ENCODE measurements at regions not wholly inside any gene's neighbourhood (a gene's known extent, or its start where the extent isn't known, plus 50 kb on each side); places are given as distances from the start of the nearest gene placed in this dataset.

DNA sequence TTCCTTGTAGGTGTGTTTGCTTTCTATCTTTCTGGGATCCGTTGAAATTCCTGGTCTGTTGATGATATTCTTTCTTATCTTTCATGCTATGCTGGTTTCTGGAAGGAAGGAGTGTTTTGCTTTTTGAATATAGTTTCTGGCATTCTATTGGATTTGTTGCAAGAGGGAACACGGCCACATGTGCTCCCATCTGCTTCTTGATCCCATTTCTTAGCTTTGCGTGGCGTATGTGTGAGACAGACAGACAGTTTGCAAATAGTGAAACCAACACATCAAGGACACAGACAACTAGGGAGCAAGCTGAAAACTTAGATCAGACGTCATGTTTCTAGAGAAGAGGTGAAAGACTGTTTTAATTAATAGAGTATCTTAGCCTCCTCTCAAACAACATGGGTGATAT, 261.9 kb upstream of the PUDP start:
- TF ChIP-seq SPI1 (IDR thresholded peaks at IDR 0.05; ENCODE audit: borderline replicate concordance, low read depth) (no peak), POLR2AphosphoS5 (IDR thresholded peaks at IDR 0.05; ENCODE audit: low read depth) (no peak), REST (IDR thresholded peaks at IDR 0.05; ENCODE audit: insufficient replicate concordance, low read depth) (no peak)
- Histone ChIP-seq H3K27me3 (ENCODE audit: insufficient read depth, poor library complexity, severe bottlenecking) (no peaks in the 10 kb centered on the region), H3K4me3 (replicated peaks; ENCODE audit: insufficient read depth, low read length) (no peak overlapping the region), H3K27ac (replicated peaks) (no peak overlapping the region)
- DNase-seq (ENCODE audit: low read depth in 1 of 2, low spot score in 1 of 2) = no peak

DNA sequence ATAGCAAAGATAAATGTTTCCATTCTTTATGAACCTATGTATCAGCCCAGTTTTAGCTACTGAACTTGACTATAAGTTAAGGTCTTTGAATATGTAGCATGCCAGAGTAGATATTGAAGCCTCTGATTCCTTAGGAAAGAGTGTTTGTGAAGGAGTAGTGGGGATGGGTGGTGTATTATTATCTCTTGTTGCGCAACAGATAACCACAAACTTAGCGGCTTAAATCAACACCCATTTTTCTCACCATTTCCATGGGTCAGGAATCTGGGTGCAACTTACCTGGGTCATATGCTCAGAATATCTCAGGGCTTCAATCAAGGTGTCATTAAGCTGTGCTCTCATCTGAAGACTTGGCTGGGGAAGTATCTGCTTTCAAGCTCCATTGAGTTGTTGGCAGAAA, 251.4 kb upstream of the PUDP start:
- TF ChIP-seq POLR2AphosphoS5 (IDR thresholded peaks at IDR 0.05; ENCODE audit: low read depth) (no peak), SPI1 (IDR thresholded peaks at IDR 0.05; ENCODE audit: borderline replicate concordance, low read depth) (no peak), GABPA (IDR thresholded peaks at IDR 0.05; ENCODE audit: low read depth) (no peak), REST (IDR thresholded peaks at IDR 0.05; ENCODE audit: insufficient replicate concordance, low read depth) (no peak), CTCF (IDR thresholded peaks at IDR 0.05; ENCODE audit: insufficient read depth, low read length) (no peak)
- H3K4me3 ChIP-seq (replicated peaks; ENCODE audit: insufficient read depth, low read length) = no peak overlapping the region
- H3K27me3 ChIP-seq (ENCODE audit: insufficient read depth, poor library complexity, severe bottlenecking) = no peaks in the 10 kb centered on the region
- no peak for DNase-seq (ENCODE audit: low read depth in 1 of 2, low spot score in 1 of 2)
- no peak overlapping the region for H3K27ac ChIP-seq (replicated peaks)

DNA sequence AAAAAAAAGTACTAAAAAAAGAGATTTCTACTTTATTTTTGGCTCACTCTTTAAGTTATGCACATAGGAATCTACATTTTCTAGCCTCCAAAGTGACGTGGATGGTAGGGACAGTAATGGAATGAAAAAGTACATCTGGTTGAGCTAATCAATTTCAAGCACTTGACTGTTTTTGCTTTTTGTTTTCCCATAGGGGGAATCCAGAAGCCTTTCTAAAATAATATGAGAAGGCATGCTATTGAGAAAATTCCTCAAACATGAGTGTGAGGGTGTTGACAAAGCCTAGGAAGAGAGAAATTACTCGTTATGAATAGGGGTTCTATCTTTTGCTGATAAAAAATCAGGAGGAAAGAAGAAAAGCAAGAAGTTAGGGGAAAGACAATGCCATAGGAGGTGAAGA, 242.5 kb upstream of the PUDP start:
- no peak for TF ChIP-seq CTCF (IDR thresholded peaks at IDR 0.05; ENCODE audit: insufficient read depth, low read length)
- no peak for TF ChIP-seq GABPA (IDR thresholded peaks at IDR 0.05; ENCODE audit: low read depth)
- TF ChIP-seq REST (IDR thresholded peaks at IDR 0.05; ENCODE audit: insufficient replicate concordance, low read depth) = no peak
- no peak for TF ChIP-seq POLR2AphosphoS5 (IDR thresholded peaks at IDR 0.05; ENCODE audit: low read depth)
- no peak for TF ChIP-seq SPI1 (IDR thresholded peaks at IDR 0.05; ENCODE audit: borderline replicate concordance, low read depth)
- no peak for DNase-seq (ENCODE audit: low read depth in 1 of 2, low spot score in 1 of 2)
- Histone ChIP-seq H3K4me3 (replicated peaks; ENCODE audit: insufficient read depth, low read length) (no peak overlapping the region), H3K27me3 (ENCODE audit: insufficient read depth, poor library complexity, severe bottlenecking) (no peaks in the 10 kb centered on the region), H3K27ac (replicated peaks) (no peak overlapping the region)

- DNase-seq (ENCODE audit: low read depth in 1 of 2, low spot score in 1 of 2) = no peak
- H3K4me3 ChIP-seq (replicated peaks; ENCODE audit: insufficient read depth, low read length) = no peak overlapping the region
- TF ChIP-seq CTCF (IDR thresholded peaks at IDR 0.05; ENCODE audit: insufficient read depth, low read length) = no peak
- TF ChIP-seq GABPA (IDR thresholded peaks at IDR 0.05; ENCODE audit: low read depth) = no peak
- no peak for TF ChIP-seq REST (IDR thresholded peaks at IDR 0.05; ENCODE audit: insufficient replicate concordance, low read depth)
- TF ChIP-seq SPI1 (IDR thresholded peaks at IDR 0.05; ENCODE audit: borderline replicate concordance, low read depth) = no peak
- no peak for TF ChIP-seq POLR2AphosphoS5 (IDR thresholded peaks at IDR 0.05; ENCODE audit: low read depth)
- no peak overlapping the region for H3K27ac ChIP-seq (replicated peaks)
- no peaks in the 10 kb centered on the region for H3K27me3 ChIP-seq (ENCODE audit: insufficient read depth, poor library complexity, severe bottlenecking)
Measured at GRCh38 chrX:7389576-7389975, 241.6 kb upstream of the PUDP start.
